Stimulated activated naive CD8-positive, alpha-beta T cell treated with anti-CD3 and anti-CD28 coated beads, Interleukin-15, Interleukin-2, amounts not matched to agents 100 U/mL and 50 U/mL, for 24 hours (primary cell): ENCODE measurements at regions not wholly inside any gene's neighbourhood (a gene's known extent, or its start where the extent isn't known, plus 50 kb on each side); places are given as distances from the start of the nearest gene placed in this dataset.
"Not testable (repeated sequence)": the region's sequence is repeated elsewhere in the genome, so short reads cannot be mapped to it uniquely, and the experiment has no call there.

ENCODE experiments used
- ATAC-seq: fragments of 150-1000 bp; cut with Tn5 transposase; one replicate; pipeline ENCODE4 v1.10.0; 2021
- DNase-seq: peaks from one replicate; pipeline ENCODE4 v3.0.0; 2021

GRCh38 chr12:91307957-91308670 is 125.5 kb upstream of the DCN start:
- DNase-seq: no peak

GRCh38 chr12:91290354-91290753 is 107.7 kb upstream of the DCN start:
- no peak for ATAC-seq

More at GRCh38 chr12:91307957-91308670, 125.5 kb upstream of the DCN start:
- ATAC-seq: no peak

GRCh38 chr12:91289906-91290305 is 107.3 kb upstream of the DCN start:
- ATAC-seq (no peak), DNase-seq (no peak)

More at GRCh38 chr12:91290354-91290753, 107.7 kb upstream of the DCN start:
- DNase-seq: no peak

- no peak for DNase-seq
- no peak for ATAC-seq
These were observed 106.5 kb upstream of the DCN start for GRCh38 chr12:91289072-91289471.

GRCh38 chr12:91287753-91288152 is 105.1 kb upstream of the DCN start:
- ATAC-seq (no peak), DNase-seq (no peak)

GRCh38 chr12:91278126-91278525 is 95.5 kb upstream of the DCN start:
- ATAC-seq (no peak), DNase-seq (no peak)

- DNase-seq (no peak), ATAC-seq (no peak)
These were observed 93.9 kb upstream of the DCN start for GRCh38 chr12:91276509-91276908.

GRCh38 chr12:91275321-91275720 is 92.7 kb upstream of the DCN start:
- DNase-seq: no peak
- no peak for ATAC-seq

- ATAC-seq: no peak
- no peak for DNase-seq
These were observed 92.3 kb upstream of the DCN start for GRCh38 chr12:91274916-91275315.

GRCh38 chr12:91273560-91273959 is 90.9 kb upstream of the DCN start:
- no peak for DNase-seq
- no peak for ATAC-seq

- ATAC-seq: no peak
These were observed 89.9 kb upstream of the DCN start for GRCh38 chr12:91272461-91273063.

GRCh38 chr12:91271185-91271584 is 88.6 kb upstream of the DCN start:
- no peak for DNase-seq
- ATAC-seq: no peak

More at GRCh38 chr12:91272461-91273063, 89.9 kb upstream of the DCN start:
- DNase-seq: no peak

GRCh38 chr12:91267039-91267438 is 84.4 kb upstream of the DCN start:
- ATAC-seq (no peak), DNase-seq (no peak)

- DNase-seq (no peak), ATAC-seq (no peak)
These were observed 81.6 kb upstream of the DCN start for GRCh38 chr12:91264178-91264577.

GRCh38 chr12:91261820-91262676 is 79.4 kb upstream of the DCN start:
- DNase-seq: no peak
- no peak for ATAC-seq

GRCh38 chr12:91256411-91256810 is 73.8 kb upstream of the DCN start:
- ATAC-seq (no peak), DNase-seq (no peak)

GRCh38 chr12:91252341-91252740 is 69.7 kb upstream of the DCN start:
- ATAC-seq: no peak

GRCh38 chr12:91250273-91250665 is 67.7 kb upstream of the DCN start:
- DNase-seq (no peak), ATAC-seq (no peak)

More at GRCh38 chr12:91252341-91252740, 69.7 kb upstream of the DCN start:
- DNase-seq: no peak

GRCh38 chr12:91249518-91250272 is 67.1 kb upstream of the DCN start:
- DNase-seq (no peak), ATAC-seq (no peak)

GRCh38 chr12:91249054-91249453 is 66.4 kb upstream of the DCN start:
- DNase-seq (no peak), ATAC-seq (no peak)

- not testable (repeated sequence) for DNase-seq, ATAC-seq
These were observed 60.6 kb upstream of the DCN start for GRCh38 chr12:91243177-91243576.

GRCh38 chr12:91241756-91242155 is 59.1 kb upstream of the DCN start:
- DNase-seq (no peak), ATAC-seq (no peak)
